Fibroblast of skin of right biceps (primary cell): ENCODE measurements at regions not wholly inside any gene's neighbourhood (a gene's known extent, or its start where the extent isn't known, plus 50 kb on each side); places are given as distances from the start of the nearest gene placed in this dataset.

ENCODE experiments used
- DNase-seq: peaks from one replicate; pipeline ENCODE4 v3.0.0-alpha.2; 2013

DNA sequence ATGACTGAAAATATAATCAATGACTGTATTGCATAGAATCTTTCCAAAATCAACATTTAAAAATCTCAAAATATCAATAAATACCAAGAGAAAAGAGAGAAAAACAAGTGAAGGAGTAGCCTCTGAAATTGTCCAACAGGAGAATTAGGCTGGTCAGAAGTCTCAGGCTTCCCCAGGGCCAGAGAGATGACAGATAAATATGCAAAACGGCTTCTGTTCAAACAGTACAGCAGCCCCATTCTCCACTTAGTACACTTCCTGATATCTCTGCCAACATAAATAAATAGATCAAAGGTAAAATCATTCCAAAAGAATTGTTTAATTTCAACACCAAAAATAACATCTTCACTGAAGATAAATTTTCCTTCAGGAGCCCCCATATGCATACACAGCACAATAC is 204.7 kb upstream of the GABRA2 start:
- no peak for DNase-seq

- no peak for DNase-seq
Observed at GRCh38 chr4:46586566-46586965, 196.6 kb upstream of the GABRA2 start.

GRCh38 chr4:46581677-46582076 is 191.7 kb upstream of the GABRA2 start:
- DNase-seq, result no peak

GRCh38 chr4:46554760-46555465 is 165.0 kb upstream of the GABRA2 start:
- no peak for DNase-seq

DNA sequence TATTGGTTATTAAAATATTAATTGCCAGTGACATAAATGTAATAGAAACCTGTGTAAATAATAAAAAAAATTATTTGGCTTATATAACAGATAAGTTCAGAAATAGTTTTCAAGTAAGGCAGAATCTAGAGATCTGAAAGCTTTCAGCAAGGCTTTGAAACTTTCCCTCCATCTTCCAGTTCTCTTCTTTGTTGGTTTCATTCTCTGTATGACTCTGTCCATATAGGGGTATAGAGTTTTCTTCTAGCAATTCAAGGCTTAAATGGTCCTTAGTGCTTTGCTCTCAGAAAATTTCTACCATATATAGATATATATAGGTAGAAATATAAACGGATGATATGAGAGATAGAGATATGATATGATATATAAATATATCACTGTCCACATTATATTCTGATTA is 160.5 kb upstream of the GABRA2 start:
- no peak for DNase-seq

DNA sequence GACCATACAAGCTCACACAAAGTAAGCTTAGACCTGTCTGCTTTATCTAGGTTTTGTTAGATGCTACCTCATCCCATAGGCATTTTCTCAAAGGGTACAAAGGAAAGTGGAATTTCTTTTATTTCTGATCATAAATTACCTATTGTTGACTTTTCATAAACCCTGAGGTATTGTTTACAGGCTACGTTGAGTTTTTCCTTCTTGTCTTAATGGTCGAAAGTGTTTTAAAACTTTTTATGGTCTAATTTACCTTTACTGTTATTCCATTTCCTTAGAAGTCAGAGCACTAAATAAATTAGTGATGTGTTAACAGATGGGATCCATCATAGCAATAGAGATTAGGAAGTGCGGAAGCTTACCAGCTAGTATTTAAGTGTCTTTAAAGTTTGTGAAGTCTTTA is 159.2 kb upstream of the GABRA2 start:
- DNase-seq, result no peak

DNA sequence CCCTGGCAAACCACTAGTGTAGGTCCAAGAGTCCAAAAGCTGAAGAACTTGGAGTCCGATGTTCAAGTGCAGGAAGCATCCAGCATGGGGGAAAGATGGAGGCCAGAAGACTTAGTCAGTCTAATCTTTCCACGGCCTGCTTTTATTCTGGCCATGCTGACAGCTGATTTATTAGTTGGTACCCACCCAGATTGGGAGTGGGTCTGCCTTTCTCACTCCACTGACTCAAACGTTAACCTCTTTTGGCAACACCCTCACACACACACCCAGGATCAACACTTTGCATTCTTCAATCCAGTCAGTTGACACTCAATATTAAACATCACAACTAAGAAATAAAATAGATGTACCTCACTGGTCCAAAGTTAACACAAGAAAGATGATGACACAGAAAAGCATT is 134.8 kb upstream of the GABRA2 start:
- DNase-seq, result no peak

GRCh38 chr4:46520361-46520760 is 130.4 kb upstream of the GABRA2 start:
- no peak for DNase-seq

GRCh38 chr4:46515940-46516339 is 126.0 kb upstream of the GABRA2 start:
- DNase-seq, result no peak

GRCh38 chr4:46508216-46508615 is 118.3 kb upstream of the GABRA2 start:
- DNase-seq, result no peak

GRCh38 chr4:46506876-46507275 is 116.9 kb upstream of the GABRA2 start:
- peak; percentile 15 for DNase-seq

DNA sequence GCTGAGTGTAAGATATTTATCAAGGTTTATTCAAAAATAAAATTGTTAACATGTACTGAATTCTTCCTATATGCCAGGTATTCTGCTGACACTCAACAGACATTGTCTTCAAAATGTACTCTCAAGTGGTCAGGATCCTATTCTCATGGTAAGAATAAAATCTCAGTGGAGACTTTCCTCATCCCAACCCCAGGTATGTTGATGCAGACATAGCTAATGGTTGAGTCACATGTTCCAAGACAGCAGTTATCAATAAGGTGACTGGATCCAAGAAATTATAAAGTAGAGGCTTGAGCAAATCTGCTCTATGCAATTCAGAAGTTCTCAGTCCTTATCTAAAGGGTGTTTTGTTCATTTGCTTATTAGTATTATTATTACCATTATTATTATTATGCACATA is 115.2 kb upstream of the GABRA2 start:
- no peak for DNase-seq

DNA sequence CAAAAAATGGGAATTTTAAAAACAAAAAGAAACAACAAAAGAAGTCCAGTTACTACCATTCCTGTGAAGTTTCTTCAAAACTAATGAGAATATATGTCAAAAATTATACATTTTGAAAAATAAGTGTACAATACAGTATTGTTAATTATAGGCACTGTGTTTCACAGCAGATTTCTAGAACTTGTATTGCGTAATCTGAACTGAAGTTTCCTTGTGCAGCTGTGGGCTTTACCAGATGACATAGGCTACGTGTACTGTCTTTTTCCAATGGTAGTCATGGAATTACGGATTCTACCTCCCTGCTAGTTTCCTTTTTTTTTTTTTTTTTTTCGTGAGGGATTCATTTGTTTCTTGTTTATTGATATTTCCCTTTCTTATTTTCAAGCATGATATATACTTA is 113.8 kb upstream of the GABRA2 start:
- DNase-seq, result no peak

GRCh38 chr4:46492394-46492793 is 102.5 kb upstream of the GABRA2 start:
- DNase-seq, result no peak

DNA sequence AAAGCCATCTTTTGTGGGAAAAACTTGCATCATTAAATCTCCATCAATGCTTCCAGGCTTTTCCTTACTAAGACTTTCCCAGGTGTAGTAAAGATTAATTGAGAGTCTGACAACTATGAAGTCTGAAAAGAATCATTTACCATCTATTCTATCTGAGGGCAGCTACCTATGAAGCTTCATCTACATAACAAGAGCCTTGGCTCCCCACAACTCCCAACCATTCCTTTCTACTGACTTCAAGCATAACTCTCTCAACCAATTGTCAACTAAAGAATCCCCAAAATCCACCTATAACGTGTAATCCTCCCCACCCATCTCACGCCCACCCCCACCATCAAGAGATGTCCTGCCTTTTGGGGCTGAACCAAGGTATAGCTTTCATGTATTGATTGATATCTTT is 101.5 kb upstream of the GABRA2 start:
- no peak for DNase-seq

DNA sequence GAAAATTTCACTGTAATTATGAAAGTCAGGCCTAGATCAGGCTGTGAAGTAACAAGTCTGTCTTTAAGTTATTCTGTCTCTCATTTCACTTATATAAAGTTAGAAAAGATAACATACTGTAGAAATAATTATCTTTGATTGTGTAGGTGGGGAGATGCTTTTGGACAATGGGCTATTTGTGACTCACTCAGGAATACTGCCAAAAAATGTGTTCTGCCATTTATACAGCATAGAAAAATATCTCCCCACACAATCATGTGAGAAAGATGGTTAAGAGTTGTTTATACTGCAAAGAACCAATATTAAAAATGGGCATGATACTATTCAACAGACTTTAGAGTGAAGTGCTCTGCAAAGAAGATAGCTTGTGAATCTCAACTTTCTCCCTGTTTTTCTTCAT is 95.0 kb upstream of the GABRA2 start:
- no peak for DNase-seq

DNA sequence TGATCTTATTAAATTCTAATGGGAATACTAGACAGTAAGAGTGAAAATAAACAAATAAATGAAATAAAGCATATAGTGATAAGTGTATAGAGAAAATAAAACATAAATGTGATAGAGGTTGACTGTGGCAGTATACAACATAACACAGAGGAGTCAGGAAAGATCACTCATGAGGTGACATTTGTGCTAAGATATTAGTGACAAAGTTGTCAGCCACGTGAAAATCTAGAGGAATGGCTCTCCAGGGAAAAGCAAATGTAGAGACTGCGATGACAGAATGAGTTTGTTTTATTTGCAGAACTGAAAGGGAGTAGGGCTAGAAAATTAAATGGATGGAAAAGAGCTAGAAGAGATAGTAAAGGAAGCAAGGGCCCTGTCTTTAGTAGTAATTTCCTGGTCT is 72.8 kb upstream of the GABRA2 start:
- DNase-seq, result no peak

- no peak for DNase-seq
Observed at GRCh38 chr4:46459308-46459707, 69.4 kb upstream of the GABRA2 start.

- no peak for DNase-seq
Observed at GRCh38 chr4:46450556-46450955, 60.6 kb upstream of the GABRA2 start.

- DNase-seq, result no peak
Observed at GRCh38 chr4:46445710-46446314, 55.9 kb upstream of the GABRA2 start.

GRCh38 chr4:46444318-46445000 is 54.5 kb upstream of the GABRA2 start:
- peak; percentile 1 for DNase-seq

GRCh38 chr4:46442963-46443362 is 53.0 kb upstream of the GABRA2 start:
- no peak for DNase-seq

DNA sequence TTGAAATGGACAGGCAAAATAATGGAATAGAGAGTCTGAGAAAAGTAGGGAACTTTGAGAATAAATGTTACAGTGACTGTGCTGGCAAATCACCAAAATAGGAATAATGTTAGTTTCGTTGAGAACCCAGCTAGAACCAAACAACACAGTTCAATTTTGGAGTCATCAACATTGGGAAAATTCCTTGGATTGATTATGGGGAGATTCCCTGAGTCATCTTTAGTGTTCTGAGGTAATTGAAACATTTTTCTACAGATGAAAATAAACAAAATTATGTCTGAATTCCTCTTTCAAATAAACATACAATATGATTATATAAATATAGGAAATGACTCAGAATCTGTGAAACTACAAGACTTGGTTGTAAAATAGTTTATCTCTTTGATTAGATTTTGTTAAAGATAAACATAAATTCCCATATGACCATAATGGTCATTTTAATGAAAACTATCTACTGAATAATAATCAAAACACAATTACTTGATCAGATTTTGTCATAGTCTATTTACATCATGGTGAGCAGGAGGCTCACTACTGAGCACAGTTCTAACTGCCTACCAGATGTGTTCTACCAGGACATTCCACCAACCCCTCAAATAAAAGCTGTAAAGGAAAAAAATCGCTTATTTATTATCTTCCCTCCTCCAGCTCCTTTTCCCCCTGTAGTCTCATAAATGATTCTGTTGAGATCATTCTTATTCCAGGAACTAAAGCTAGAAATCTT is 51.4 kb upstream of the GABRA2 start:
- no peak for DNase-seq
